Right ventricle myocardium inferior (tissue), 1 donor: ENCODE measurements at regions not wholly inside any gene's neighbourhood (a gene's known extent, or its start where the extent isn't known, plus 50 kb on each side); places are given as distances from the start of the nearest gene placed in this dataset.

ENCODE experiments used
- ATAC-seq: fragments of 200-7000 bp; cut with Tn5 transposase; one replicate; pipeline ENCODE4 v1.9.1; 2020; ENCODE audit warnings: mild to moderate bottlenecking, moderate library complexity
- DNase-seq: peaks from one replicate; pipeline ENCODE4 v3.0.0; 2021; ENCODE audit errors: missing footprints
- intact Hi-C: fragments of 100-400 bp; cut with DNase I; formaldehyde crosslinking; loops from one replicate; pipeline ENCODE4 v1.11.0; 2022
- donor health status: DM: no; HTN: yes; CAD: no; lungs with severe emphysema.

DNA sequence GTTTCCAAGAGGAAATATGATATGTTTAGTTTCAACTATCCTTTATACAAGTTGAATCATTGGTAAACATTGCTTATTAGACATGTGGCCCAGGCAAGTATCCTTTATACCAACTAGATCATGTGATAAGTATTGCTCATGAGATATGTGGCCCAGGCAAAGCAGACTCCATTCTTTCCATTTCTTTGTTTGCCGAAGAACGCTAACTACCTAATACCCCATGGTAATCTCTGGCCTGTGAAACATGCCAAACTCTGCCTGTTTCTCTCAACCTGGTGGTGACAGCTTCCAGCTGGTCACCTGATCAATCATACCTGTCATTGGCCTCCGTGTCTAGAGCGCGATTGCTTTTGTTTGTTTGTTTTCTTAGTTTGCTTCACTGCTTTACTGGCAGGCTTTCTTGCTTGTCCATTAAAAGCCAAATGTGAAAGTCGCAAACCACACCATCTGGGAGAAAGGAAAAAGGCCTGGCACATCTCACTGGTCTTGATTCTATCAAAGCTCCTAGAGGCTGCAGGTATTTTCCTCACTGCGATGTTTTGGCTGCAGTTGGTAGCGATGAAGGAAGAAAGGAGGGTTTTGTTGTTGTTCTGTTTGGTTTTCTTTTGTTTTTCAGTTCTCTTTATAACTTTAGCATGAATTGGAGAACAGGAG, 686.2 kb downstream of the KCNJ2 start:
- no peak for DNase-seq
- intact Hi-C loops, result no loop called here
- ATAC-seq, result no peak

- ATAC-seq, result no peak
- intact Hi-C loops, result no loop called here
- no peak for DNase-seq
These were observed 688.0 kb downstream of the KCNJ2 start for GRCh38 chr17:70857351-70857750.

DNA sequence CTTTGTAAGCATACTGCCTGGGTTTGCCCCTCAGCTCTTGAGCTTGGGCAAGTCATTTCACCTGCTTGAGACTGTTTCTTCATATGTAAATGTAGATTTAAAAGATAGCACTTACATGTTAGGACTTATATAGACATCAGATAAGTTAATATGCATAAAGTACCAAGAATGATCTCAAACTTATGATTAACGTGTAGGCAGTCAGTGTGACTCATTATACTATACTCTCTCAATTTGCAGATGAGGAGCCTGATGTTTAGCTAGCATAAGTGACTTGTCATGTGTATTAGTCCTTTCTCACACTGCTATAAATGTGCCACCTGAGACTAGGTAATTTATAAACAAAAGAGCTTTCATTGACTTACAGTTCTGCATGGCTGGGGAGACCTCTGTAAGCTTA, 690.5 kb downstream of the KCNJ2 start:
- ATAC-seq (no peak), DNase-seq (no peak)
- intact Hi-C loops, result no loop called here

GRCh38 chr17:70862295-70862694, 693.0 kb downstream of the KCNJ2 start:
- ATAC-seq (no peak), DNase-seq (no peak)
- intact Hi-C loops, result no loop called here

DNA sequence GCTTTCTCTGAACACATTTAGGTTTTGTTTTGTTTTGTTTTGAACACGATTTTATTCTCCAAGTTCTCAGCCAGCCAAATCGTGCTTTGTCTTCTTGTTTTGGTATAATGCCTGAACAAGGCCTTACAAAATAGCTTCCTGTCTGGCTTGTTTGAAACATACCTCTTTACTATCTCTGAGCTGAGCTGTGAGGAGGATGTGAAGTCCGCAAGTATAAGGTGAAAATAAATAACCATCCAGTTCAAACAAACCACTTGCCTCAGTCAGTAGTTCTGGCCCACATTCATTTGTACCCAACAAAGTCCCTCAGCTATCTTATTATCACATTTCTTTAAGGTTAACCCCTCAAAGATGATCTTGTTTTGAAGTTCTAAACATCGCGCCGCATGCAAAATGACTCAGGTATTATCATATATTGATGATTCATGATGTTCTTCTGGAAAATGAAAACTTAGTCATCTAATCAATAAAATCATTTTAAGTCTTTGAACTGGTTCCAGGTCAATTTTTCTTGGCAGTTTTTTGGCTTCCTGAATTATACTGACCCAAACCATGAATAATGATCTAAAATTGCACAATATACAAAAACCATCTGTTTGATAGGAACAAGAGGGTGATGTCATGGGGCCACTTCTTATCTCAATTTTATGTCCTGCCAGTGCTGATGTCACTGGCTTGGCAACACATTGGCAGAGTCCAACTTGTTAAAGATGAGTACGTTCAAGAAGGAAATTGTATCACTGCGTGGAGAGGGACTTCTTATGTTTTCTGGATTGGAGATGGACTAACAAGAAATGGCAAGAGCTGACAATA, 694.3 kb downstream of the KCNJ2 start:
- intact Hi-C loops, result no loop called here
- DNase-seq (no peak), ATAC-seq (peak; percentile 57)

GRCh38 chr17:70865993-70866804, 696.9 kb downstream of the KCNJ2 start:
- no peak for ATAC-seq
- DNase-seq, result no peak
- intact Hi-C loops, result no loop called here

DNA sequence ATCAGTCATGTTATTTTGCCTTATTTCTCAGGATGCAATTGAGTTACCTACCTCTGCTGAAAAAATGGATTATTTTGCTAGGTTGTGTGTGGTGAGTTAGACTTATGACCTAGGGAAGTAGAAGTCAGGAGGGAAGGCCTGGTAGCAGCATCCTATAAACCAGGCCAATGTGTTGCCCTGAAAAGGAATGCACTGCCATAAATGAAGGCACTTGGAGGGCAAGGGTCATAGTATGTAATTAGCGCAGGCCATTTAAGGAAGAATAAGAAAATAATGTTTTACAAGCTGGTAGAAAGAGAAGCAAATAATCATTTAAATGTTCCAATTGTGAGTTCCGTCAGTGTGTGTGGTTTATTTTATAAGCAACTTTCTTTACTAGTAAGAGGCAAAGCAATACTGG, 698.8 kb downstream of the KCNJ2 start:
- ATAC-seq, result no peak
- DNase-seq, result no peak
- intact Hi-C loops, result no loop called here

DNA sequence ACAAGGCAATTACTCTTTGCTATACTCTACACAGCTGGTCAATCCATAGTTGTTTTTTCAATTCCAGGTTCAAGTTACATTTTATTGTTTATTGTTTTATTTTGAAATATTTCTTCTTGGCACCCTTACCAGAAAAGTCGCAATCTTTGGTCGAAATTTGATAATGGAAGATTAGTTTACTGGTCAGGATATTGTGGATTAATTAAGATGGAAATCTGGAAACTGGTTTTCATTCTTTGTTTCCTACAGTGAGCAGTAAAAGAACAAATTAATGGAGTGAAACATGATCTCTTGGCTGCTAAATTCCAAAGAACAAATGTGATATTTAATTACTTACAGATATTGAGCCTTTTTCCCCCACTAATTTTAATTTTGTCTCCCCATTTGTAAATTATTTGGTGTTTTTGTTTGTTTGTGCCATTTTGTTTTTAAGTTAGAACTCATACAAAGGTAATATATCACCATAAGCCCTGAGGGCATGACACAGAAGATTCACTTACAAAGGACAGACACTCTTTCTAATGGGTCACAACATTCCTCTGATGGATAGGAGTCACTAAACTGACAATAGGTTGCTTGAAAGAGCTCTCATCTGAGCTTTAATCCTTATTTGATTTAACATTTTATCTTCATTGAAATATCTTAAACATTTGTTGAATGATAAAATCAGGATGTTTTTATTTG, 700.2 kb downstream of the KCNJ2 start:
- no peak for ATAC-seq
- no peak for DNase-seq

GRCh38 chr17:70871180-70871818, 702.0 kb downstream of the KCNJ2 start:
- intact Hi-C loops, result no loop called here
- DNase-seq, result no peak
- ATAC-seq, result no peak

More for the DNA sequence above, 700.2 kb downstream of the KCNJ2 start:
- intact Hi-C loops, result no loop called here

DNA sequence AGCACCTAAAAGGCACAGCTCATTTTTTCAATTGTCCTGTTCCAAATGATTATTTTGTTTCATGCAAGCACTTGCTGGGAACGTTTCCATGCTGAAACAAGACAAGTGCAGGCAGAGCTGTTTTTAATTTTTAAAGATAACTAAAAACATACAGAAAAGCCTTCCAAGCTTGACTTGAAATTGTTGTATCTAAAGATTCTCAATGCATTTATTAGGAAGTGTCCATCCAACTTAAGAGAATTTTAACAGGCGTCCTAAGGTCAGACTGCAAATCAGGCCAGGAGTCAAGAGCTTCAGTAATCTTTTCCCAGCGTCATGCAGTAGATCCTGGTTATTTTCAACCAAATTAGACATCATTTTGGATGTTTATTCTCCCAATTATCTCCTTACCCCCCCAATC, 702.8 kb downstream of the KCNJ2 start:
- DNase-seq, result no peak
- intact Hi-C loops, result no loop called here
- no peak for ATAC-seq

DNA sequence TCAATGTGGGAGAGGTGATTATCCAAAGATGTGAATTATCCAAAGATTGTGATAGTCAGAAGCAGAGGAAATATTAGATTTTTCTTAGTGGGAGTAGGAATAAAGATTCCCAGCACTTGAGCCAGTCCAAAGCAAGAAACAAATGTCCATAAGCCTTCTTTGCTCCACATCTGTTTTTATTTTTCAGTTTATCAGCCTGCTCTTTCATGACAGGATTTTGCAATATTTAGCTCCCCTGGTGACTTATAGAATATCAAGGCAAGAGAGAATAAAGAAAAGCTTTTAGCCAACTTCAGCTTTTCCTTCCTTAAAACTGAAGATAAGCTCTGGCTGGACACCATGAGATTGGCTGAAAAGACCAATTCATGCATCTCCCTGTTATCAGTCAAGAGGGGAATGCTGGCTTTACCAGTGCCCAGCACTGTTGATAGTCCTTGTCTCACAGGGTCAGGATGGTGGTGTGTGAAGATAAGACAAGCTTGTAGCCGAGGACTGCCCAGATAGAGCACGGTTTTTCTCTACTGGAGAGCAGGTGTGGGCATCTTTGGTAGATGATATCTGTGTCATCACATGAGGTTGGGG, 706.5 kb downstream of the KCNJ2 start:
- ATAC-seq (peak; percentile 56), DNase-seq (no peak)
- intact Hi-C loops, result no loop called here

- intact Hi-C loops, result no loop called here
These were observed 709.5 kb downstream of the KCNJ2 start for GRCh38 chr17:70878879-70879278.

DNA sequence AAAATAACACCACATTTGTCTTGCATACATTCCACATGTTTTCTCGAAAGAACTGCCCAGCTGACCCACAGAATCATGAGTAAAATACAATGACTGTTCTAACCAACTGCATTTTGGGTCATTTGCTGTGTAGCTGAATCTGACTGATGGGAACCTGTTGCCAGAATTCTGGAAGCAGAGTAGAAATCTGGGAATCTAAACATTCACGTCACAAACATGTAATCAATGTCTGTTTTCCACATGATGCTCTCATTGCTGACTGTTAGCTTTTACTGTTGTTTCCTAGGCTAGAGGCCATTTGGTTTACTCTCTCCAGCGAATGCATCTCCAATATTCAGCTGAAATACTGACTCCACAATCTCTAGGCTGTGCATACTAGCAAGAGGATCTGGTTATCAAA, 710.1 kb downstream of the KCNJ2 start:
- DNase-seq (no peak), ATAC-seq (no peak)
- intact Hi-C loops, result no loop called here

More at GRCh38 chr17:70878879-70879278, 709.5 kb downstream of the KCNJ2 start:
- DNase-seq (no peak), ATAC-seq (no peak)

DNA sequence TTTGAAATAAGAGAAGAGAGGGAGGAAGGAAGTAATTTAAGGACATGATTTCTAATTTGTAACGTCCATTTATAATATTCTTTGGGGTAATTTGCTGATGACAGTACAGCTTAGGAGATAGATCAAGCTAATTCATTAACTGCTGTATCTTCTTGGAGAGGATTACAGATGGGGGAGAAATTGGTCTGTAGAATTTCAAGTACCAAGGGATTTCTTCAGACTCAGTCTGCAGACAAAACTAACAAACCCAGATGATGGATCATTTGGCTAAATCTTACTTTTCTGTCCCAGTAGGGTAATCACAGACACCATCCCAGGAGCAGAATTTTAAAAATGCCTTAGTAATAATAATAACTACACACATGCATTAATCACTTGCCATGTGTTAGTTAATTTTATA, 711.8 kb downstream of the KCNJ2 start:
- ATAC-seq, result no peak

DNA sequence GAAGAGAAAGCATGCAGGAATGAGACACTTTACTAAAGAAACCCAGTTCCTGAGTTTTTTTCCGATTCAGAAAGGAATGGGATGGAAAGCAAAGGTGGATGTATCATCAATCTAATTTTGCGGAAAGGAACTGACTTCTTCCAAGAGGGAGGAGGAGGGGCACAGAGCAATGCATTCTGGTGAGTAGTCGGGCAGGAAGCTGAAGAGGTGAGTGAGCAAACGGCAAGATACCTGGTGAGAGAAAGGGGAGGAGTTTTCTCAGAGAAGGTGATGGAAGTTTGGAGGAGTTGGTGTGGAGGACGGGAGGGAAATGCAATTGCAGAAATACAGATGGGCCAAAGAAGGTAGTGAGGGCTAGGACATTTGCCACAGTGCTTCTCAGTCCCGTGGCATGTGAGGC, 713.2 kb downstream of the KCNJ2 start:
- intact Hi-C loops, result no loop called here
- ATAC-seq (no peak), DNase-seq (no peak)

More for the DNA sequence above, 711.8 kb downstream of the KCNJ2 start:
- no peak for DNase-seq
- intact Hi-C loops, result no loop called here

- intact Hi-C loops, result no loop called here
- no peak for DNase-seq
- ATAC-seq, result no peak
These were observed 717.3 kb downstream of the KCNJ2 start for GRCh38 chr17:70886648-70887047.

GRCh38 chr17:70888324-70888723, 719.0 kb downstream of the KCNJ2 start:
- DNase-seq (no peak), ATAC-seq (no peak)
- intact Hi-C loops, result no loop called here

DNA sequence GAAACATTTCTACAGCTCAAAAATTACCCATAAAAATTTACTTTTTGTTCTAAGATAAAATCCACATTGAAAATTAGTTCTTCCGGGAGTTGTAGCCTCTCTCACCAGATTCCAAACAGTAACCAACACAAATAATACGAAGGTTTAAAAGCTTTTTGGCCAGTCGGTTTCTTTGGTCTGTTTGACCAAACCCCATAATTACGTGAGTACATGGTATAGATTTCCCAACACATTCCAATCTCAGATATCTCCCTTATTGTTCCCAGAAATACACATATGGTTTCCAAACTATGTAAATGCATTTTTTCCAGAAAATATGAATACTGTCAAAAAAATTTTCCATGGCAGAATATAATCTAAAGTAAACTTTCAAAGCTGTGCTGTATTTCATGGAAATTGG, 722.0 kb downstream of the KCNJ2 start:
- DNase-seq (no peak), ATAC-seq (no peak)
- intact Hi-C loops, result no loop called here
